GM18505 (cell line): ENCODE measurements at regions not wholly inside any gene's neighbourhood (a gene's known extent, or its start where the extent isn't known, plus 50 kb on each side); places are given as distances from the start of the nearest gene placed in this dataset.
"Not testable (repeated sequence)": the region's sequence is repeated elsewhere in the genome, so short reads cannot be mapped to it uniquely, and the experiment has no call there.

ENCODE experiments used
- ATAC-seq: cut with Tn5 transposase; IDR thresholded peaks from one replicate; pipeline ENCODE4 v1.9.1; 2021; ENCODE audit not compliant: unreplicated experiment
- POLR2A ChIP-seq: IDR thresholded peaks from 4 replicates; pipeline ENCODE4 v1.6.1; 2011; ENCODE audit warnings: borderline replicate concordance; ENCODE audit not compliant: insufficient read depth, insufficient read length; ENCODE audit errors: extremely low read depth

DNA sequence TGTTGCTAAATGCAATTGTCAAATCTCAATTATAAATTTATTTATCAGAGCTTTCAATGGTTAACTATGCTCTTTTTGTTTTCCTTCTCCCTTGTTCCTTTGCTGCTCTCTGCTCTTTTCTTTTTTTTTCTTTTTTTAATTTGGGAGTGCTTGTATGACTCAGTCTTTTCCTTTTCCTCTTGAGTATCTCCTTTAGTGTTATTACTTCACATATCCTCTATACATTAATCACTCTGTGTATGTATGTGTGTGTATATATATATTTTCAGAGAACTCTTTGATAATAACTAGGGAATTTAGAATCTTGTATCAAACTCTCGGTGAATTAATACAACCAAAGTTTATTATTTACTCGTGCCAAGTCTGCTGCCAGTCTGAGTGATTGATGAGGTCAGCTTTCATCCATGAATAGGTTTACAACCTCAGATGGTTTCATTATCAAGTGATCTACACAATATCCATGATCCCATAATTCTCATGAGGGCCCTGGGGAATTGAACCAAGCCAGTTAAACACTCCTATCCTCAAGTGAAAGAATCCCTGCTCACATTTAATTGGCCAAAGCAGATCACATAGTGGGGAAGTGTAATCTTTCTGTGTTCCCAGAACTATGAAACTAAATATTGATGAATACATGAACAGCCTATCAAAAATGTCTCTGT is 743.4 kb upstream of the CNTN5 start:
- no peak for ATAC-seq
- no peak for TF ChIP-seq POLR2A

DNA sequence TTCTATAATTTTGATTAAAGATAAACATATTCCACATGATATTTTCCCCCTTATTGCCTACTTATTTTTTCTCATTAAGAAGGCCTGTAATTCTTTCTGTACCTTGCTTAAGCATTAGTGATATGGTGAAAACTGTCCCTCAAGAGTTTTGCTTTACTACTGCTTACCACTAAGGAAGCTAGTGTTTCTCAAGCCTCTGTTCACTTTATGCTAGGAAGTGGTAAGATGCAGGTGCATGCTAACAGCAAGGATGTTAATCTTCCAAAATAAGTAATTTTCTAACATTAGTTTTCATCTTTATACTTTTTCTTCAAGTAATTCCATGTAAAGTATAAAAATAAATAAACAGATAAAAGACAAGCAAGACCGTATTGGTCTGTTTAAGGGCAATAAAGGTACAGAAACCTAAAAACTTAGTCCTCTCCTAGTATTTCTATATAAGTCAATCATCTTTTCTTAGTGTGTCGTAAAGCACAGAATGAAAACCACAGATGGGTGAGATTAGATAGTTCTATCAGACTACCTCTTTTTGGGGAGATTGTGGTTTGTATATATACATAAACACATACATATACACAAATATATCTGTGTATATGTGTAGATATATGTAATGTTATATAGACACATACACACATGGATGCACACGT is 731.0 kb upstream of the CNTN5 start:
- no peak for ATAC-seq
- TF ChIP-seq POLR2A, result no peak

DNA sequence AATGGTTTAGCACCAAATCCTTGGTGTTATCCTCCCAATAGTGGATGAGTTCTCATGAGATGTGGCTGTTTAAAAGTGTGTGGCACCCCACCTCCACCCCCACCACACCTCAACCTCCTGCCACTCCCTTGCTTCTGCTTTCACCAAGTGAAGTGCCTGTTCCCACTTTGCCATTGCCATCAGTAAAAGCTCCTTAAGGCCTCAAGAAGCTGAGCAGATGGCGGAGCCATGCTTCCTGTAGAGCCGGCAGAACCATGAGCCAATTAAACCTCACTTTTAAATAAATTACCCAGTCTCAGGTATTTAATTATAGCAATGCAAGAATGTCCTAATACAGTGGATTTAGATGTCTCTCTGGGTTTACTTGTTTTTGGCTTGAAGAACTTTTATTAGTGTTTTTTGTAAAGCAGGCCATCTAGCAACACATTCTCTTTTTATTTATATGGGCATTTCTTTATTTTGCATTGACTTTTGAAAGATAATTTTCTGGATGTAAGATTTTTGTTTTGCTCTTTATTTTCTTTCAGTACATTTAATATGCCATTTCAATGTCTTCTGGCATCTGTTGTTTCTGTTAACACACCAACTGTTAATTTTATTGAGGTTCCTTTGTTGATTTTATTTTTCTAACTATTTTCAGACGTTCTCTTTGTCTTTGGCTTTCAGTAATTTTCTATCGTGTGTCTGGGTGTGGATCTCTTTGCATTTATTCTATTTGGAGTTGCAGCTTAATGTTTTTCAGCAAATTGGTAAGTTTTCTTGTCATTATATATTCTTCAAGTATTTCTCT is 724.5 kb upstream of the CNTN5 start:
- no peak for ATAC-seq
- no peak for TF ChIP-seq POLR2A

DNA sequence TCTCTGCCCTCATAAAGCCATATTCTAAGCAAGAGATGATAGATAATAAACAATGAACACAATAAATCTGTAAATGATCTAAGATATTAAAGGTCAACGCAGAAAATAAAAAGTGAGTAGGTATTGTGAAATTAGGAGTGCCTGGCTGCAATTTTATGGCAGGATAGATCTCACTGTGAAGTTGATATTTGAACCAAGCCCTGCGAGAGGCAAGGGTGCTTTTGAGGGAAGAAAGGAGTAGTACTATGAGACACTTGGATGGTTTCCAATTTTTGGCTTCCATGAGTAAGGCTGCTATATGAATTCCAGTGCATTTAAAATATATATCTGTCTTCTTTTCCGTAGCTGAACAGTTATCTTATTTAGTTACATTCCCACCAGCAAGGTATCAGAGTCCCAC is 720.0 kb upstream of the CNTN5 start:
- no peak for ATAC-seq
- TF ChIP-seq POLR2A, result no peak

DNA sequence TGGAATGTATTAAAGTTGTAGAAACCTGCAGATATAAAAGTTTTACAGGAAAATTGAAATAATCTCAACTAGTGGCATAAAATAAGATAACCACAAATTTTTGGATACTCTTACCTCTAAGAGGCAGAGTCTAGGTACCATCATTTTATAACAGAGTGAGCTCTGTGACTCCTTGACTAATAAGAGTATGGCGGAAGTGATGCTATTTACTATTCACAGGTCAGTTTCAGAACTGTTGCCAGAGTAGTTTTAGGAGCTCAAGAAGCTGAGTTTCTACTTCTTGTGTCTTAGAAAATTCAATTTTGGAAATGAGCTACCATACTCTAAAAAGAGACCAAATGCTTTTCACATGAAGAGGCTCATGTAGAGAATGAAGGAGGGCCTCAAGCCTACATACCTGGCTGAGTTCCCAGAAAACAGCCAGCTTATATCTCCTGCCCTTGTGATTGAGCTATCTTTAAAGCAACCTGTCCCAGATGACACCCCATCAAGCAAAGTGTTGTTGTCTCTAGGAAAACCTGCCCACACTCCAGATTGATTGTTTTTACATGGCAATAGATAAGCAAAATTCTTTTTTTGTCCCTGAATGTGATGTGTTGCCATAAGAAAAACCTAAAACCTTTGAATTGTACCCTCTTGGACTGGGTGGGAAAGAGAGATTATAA is 712.8 kb upstream of the CNTN5 start:
- no peak for TF ChIP-seq POLR2A
- no peak for ATAC-seq

DNA sequence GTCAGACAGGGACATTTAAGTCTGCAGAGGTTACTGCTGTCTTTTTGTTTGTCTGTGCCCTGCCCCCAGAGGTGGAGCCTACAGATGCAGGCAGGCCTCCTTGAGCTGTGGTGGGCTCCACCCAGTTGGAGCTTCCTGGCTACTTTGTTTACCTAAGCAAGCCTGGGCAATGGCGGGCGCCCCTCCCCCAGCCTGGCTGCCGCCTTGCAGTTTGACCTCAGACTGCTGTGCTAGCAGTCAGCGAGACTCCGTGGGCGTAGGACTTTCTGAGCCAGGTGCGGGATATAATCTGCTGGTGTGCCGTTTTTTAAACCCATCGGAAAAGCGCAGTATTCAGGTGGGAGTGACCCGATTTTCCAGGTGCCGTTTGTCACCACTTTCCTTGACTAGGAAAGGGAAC is 690.4 kb upstream of the CNTN5 start:
- ATAC-seq, result not testable (repeated sequence)

DNA sequence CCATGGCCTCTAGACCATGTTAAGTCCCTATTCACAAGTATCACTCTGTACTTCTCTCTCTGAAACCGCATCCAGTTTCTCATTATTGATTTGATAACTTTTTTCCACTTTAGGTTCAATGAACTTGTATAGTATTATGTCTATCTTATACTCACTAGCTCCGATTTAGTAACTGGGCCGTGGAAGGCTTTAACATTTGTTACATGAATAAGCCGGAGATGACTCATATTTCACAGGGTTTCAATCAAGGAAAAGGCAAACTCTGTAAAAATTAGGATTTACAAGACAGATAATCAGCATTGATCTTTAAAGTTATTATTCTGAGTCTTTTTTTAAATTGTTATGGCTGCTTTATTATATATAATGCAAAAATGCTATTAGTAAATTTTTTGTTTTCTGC is 662.2 kb upstream of the CNTN5 start:
- no peak for TF ChIP-seq POLR2A
- ATAC-seq, result no peak

DNA sequence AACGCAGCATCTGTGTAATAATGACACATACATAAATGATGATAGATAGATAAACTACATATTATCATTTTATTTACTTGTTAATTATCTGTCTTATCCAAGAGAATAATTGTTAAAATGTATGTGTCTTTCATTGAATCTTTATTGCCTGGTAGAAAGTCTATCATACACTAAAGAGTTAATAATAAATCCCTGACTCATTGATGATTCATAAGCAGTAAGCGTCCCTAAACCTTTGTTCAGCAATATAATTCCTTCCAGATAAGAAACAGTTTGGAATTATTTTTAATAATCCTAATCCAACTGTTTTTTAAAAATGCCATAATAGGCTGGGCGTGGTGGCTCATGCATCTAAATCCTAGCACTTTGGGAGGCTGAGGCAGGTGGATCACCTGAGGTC is 655.6 kb upstream of the CNTN5 start:
- no peak for TF ChIP-seq POLR2A
- ATAC-seq, result no peak

DNA sequence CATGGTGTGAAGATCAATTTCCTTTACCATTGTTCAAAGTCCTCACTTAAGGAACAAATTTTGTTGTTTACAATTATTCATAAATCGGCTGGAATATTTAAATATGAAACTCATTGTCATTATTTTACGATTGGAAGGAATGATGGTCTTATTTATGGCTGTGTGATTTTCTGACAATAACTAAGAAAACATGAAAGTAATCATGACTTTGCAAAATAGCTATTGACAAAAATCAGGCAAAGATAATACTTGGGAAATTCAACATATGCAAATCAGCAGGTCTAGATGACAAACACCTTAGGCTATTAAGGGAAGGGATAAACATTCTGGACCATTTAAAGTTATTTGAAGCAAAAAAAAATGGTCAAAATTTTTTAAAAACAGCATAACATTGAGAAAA is 654.8 kb upstream of the CNTN5 start:
- no peak for ATAC-seq
- no peak for TF ChIP-seq POLR2A

DNA sequence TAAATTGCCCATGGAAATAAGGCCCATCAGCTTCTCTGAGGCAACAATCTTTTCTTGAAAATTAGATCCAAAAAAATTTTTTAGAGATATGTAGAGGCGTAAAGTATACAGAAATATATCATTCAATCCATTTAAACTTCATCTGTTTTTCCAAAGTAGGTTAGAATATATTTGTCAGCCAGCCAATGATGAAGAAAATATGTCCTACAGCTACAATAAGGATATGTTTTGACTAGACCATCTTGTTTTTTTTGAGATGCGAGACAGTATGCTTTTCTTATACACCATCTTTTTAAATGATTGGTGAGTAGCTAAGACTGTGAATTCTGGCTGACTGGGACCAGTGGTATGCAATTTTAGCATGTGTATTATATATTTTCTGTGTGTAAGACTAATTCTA is 630.4 kb upstream of the CNTN5 start:
- TF ChIP-seq POLR2A, result no peak
- ATAC-seq, result no peak

DNA sequence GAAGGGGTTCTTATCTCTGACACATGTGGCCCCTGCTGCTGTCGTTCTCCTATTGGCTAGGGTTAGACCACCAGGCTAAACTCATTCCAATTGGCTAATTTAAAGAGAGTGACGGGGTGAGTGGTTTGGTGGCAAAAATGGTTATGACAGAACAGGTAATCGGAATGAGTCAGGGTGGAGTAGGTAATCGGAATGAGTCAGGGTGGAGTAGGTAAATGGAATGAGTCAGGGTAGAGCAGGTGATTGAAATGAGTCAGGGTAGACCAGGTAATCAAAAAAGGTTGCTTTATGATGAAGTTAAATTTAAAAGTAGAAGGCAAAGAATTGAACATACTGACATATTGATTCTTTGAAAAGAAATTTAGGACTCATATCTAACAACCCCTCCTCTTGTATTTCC is 626.2 kb upstream of the CNTN5 start:
- not testable (repeated sequence) for ATAC-seq

DNA sequence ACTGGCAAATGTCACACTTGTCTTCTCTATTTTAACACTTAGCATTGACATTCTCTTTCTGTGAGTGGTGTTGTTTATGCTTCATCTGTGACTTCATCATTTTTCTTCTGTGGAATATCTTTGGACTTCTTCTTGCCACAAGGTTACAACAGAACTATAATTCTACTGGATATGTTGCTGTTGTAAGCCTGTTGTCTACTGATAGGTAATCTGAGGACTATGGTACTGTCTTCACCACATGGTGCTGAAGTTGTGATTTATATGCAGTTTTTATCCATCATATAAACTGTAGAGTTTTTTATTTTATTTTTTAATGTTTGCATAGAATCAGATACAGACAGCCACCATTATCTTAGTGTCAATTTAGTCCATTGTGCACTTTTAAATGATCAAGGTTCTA is 622.2 kb upstream of the CNTN5 start:
- no peak for TF ChIP-seq POLR2A
- ATAC-seq, result no peak

DNA sequence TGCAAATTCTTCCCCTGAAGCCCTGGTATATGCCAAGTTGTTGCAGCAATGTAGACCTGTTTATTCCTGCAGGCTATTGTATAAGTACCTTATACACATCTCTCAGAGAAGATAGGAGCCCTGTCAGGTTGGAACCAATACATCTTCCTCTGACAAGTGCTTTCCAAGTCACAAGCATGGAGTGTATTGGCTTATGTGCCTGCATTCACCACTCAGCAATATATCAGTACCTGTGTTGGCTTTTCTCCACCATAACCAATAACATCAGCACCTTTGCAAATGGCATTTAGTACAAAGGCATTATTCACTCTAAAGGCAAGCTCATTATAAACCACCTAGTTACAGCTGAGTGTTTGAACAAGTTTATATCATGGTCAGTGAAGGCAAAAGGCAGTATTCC is 611.7 kb upstream of the CNTN5 start:
- TF ChIP-seq POLR2A, result no peak
- ATAC-seq, result no peak

DNA sequence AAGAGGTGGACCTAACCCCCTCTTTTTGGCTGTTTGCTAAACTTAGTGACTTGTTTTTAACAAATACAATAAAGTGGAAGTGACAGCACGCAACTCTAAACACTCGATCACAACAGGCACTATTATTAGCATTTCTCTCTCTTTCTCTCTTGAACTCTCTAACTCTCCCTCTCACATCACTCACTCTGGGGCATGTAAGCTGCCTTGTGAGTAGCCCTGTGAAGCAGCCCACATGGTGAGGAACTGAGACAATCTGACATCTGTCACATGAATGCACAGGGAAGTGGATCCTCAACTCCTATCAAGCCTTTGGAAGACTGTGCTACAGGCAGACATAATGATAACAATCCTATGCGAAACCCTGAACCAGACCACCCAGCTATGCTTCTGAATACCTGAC is 609.0 kb upstream of the CNTN5 start:
- no peak for ATAC-seq

More for the DNA sequence above, 609.0 kb upstream of the CNTN5 start:
- TF ChIP-seq POLR2A, result no peak
